ENCODE measurements at regions not wholly inside any gene's neighbourhood (a gene's known extent, or its start where the extent isn't known, plus 50 kb on each side); places are given as distances from the start of the nearest gene placed in this dataset.

GRCh38 chr7:41599760-41600159, 103.1 kb downstream of the INHBA start:
- H3K27me3 Mint-ChIP-seq, result no peaks in the 10 kb centered on the region
- ATAC-seq (ENCODE audit: poor library complexity) (no peak), DNase-seq (no peak)
- H3K36me3 ChIP-seq (ENCODE audit: insufficient read depth, low read length), result no peaks in the 10 kb centered on the region
- CTCF ChIA-PET, result no interaction called here
- no peak for TF ChIP-seq CTCF (IDR thresholded peaks at IDR 0.05)
- peaks cover 13% of the 10 kb centered on the region for H3K9me3 Mint-ChIP-seq
- no peaks in the 10 kb centered on the region for H3K4me1 ChIP-seq (ENCODE audit: insufficient read depth, low read length)
- H3K4me3 ChIP-seq (ENCODE audit: low read length), result no peak overlapping the region
- H3K4me3 Mint-ChIP-seq, result no peak overlapping the region
- H3K36me3 Mint-ChIP-seq (ENCODE audit: low read depth), result no peaks in the 10 kb centered on the region
- H3K27me3 ChIP-seq (ENCODE audit: control insufficient read depth in 1 of 2, insufficient read depth in 2 of 2, low read length in 2 of 2), result no peaks in the 10 kb centered on the region
- intact Hi-C loops (cut with DNase I, micrococcal nuclease), result no loop called here
- POLR2A ChIA-PET, result no interaction called here
- H3K4me1 Mint-ChIP-seq (ENCODE audit: low read depth), result no peaks in the 10 kb centered on the region
- H3K9me3 ChIP-seq (ENCODE audit: control insufficient read depth in 1 of 2, insufficient read depth in 1 of 2, low read length in 2 of 2), result peaks cover 4 to 6% of the 10 kb centered on the region in 2 experiments
- no peak overlapping the region for H3K27ac ChIP-seq (ENCODE audit: low read depth in 1 of 2, low read length in 2 of 2)
- H3K27ac Mint-ChIP-seq, result no peak overlapping the region

- Mint-ChIP-seq H3K4me1 (ENCODE audit: low read depth) (no peaks in the 10 kb centered on the region), H3K36me3 (ENCODE audit: low read depth) (no peaks in the 10 kb centered on the region), H3K27me3 (no peaks in the 10 kb centered on the region), H3K9me3 (peaks cover 24% of the 10 kb centered on the region), H3K27ac (no peak overlapping the region), H3K4me3 (no peak overlapping the region)
- ATAC-seq (ENCODE audit: poor library complexity) (no peak), DNase-seq (no peak)
- ChIA-PET CTCF (no interaction called here), POLR2A (no interaction called here)
- Histone ChIP-seq H3K4me1 (ENCODE audit: insufficient read depth, low read length) (no peaks in the 10 kb centered on the region), H3K9me3 (ENCODE audit: control insufficient read depth in 1 of 2, insufficient read depth in 1 of 2, low read length in 2 of 2) (peaks cover 0 to 6% of the 10 kb centered on the region in 2 experiments), H3K36me3 (ENCODE audit: insufficient read depth, low read length) (no peaks in the 10 kb centered on the region), H3K27ac (ENCODE audit: low read depth in 1 of 2, low read length in 2 of 2) (no peak overlapping the region), H3K4me3 (ENCODE audit: low read length) (no peak overlapping the region), H3K27me3 (ENCODE audit: control insufficient read depth in 1 of 2, insufficient read depth in 2 of 2, low read length in 2 of 2) (no peaks in the 10 kb centered on the region)
- no peak for TF ChIP-seq CTCF (IDR thresholded peaks at IDR 0.05)
- intact Hi-C loops (cut with DNase I, micrococcal nuclease), result no loop called here
These were observed 110.1 kb downstream of the INHBA start for GRCh38 chr7:41592794-41593193.

GRCh38 chr7:41592236-41592635, 110.7 kb downstream of the INHBA start:
- H3K27ac Mint-ChIP-seq, result no peak overlapping the region
- no peaks in the 10 kb centered on the region for H3K4me1 ChIP-seq (ENCODE audit: insufficient read depth, low read length)
- H3K27ac ChIP-seq (ENCODE audit: low read depth in 1 of 2, low read length in 2 of 2), result no peak overlapping the region
- H3K9me3 ChIP-seq (ENCODE audit: control insufficient read depth in 1 of 2, insufficient read depth in 1 of 2, low read length in 2 of 2), result peaks cover 0 to 6% of the 10 kb centered on the region in 2 experiments
- no peaks in the 10 kb centered on the region for H3K4me1 Mint-ChIP-seq (ENCODE audit: low read depth)
- ATAC-seq (ENCODE audit: poor library complexity) (no peak), DNase-seq (peak in 1 of 14 experiments; percentile 8)
- H3K4me3 ChIP-seq (ENCODE audit: low read length), result no peak overlapping the region
- H3K9me3 Mint-ChIP-seq, result peaks cover 24% of the 10 kb centered on the region
- H3K36me3 ChIP-seq (ENCODE audit: insufficient read depth, low read length), result no peaks in the 10 kb centered on the region
- ChIA-PET CTCF (no interaction called here), POLR2A (no interaction called here)
- H3K27me3 Mint-ChIP-seq, result no peaks in the 10 kb centered on the region
- no peaks in the 10 kb centered on the region for H3K36me3 Mint-ChIP-seq (ENCODE audit: low read depth)
- H3K27me3 ChIP-seq (ENCODE audit: control insufficient read depth in 1 of 2, insufficient read depth in 2 of 2, low read length in 2 of 2), result no peaks in the 10 kb centered on the region
- H3K4me3 Mint-ChIP-seq, result no peak overlapping the region
- TF ChIP-seq CTCF (IDR thresholded peaks at IDR 0.05), result no peak
- intact Hi-C loops (cut with DNase I, micrococcal nuclease), result no loop called here
